Glomerular visceral epithelial cell (primary cell): ENCODE measurements at regions not wholly inside any gene's neighbourhood (a gene's known extent, or its start where the extent isn't known, plus 50 kb on each side); places are given as distances from the start of the nearest gene placed in this dataset.
"Not testable (repeated sequence)": the region's sequence is repeated elsewhere in the genome, so short reads cannot be mapped to it uniquely, and the experiment has no call there.

ENCODE experiments used
- DNase-seq: peaks from one replicate; pipeline ENCODE4 v3.0.0-alpha.2; 2016; ENCODE audit errors: extremely low spot score

DNA sequence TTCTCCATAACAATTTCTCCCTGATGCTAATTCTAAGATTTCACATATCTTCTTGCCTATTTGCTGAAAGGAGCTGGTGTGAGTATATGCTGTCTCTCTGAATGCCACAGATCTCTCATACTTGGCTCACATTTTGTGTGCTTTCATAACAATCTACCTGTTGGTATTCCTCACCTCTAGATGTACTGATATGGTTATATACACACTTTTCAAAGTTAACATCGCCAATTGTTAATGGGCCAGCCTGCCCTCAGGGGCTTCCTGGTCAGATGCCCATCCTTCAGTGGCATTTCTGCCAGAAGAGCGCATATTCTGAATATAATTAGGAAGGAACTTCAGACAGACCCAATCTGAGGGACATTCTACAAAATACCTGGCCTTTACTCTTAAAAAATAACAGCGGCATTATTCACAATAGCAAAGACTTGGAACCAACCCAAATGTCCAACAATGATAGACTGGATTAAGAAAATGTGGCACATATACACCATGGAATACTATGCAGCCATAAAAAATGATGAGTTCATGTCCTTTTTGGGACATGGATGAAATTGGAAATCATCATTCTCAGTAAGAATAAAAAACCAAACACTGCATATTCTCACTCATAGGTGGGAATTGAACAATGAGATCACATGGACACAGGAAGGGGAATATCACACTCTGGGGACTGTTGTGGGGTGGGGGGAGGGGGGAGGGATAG is 123.9 kb upstream of the FAT1 start:
- DNase-seq = not testable (repeated sequence)

DNA sequence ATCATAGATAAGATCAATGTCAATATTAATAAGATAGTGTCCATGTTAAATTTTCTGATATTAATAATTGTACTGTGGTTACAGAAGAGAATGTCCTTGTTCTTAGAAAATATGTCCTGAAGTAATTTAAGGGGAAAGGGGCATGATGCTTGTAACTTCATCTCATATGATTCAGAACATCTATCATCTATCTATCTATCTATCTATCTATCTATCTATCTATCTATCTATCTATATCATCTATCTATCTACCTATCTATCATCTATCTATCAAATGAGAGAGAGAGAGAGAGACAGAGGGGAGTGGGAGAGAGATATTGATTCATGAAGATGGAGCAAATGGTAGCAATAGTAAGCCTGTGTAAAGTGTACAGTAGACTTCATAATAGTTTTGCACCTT is 124.8 kb upstream of the FAT1 start:
- DNase-seq = no peak

- no peak for DNase-seq
Observed at GRCh38 chr4:186851291-186852072, 127.8 kb upstream of the FAT1 start.

DNA sequence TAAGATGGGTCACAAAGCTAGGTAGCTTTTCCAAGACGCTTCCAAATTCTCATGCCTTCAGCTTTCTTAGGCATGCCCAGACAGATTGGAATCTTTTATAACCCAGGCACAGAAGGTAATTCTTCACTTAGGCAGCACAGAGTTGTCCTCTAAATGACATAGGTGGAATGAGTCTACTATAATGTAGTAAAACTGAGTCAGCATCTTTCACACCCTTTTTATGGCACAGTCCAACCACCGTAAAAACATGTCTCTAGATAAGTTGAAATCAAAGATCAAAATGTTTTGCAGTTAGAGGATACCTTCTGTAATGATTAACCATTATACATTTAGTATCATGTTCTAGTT is 128.4 kb upstream of the FAT1 start:
- no peak for DNase-seq

DNA sequence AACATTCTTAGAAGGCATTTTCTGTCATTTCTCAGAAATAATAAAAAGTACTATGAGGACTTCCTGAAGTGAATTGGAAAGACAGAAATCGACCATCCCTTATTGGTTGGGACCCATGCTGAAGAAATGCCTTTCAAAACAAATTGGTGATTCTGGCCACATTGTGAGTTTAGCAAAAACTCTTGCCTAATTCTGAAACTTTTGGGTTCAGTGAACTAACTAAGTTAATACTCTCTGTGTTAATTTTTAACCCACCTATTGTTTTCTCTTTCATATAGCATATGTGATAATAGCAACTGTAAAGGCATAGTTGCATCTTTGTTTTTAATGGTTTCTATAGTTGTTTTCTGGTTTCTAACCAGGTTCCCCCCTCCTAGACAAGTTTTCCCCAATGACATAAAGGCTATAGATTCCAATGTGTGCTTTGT is 129.3 kb upstream of the FAT1 start:
- no peak for DNase-seq

- peak; percentile 61 for DNase-seq
Observed at GRCh38 chr4:186854256-186854655, 130.6 kb upstream of the FAT1 start.

DNA sequence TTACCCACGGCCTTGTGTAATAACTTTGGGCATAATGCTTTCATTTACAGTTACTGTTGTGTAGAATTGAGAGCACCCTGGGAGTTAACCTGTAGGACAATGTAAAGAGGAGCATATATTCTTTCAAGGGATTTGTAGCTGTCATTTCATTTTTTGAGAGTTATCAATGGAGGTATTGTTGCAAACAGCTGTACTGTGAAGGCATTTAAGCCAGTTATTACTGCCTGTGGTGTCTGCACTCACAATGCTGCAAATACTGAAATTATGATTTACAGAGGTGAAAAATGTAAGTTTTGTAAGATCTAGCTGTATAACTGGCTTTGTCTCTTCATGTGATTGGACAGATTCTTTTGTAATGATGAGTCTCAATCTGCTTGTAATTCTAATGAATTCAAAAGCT is 131.5 kb upstream of the FAT1 start:
- DNase-seq = no peak

- no peak for DNase-seq
Observed at GRCh38 chr4:186857793-186858192, 134.1 kb upstream of the FAT1 start.

GRCh38 chr4:186858355-186858754 is 134.7 kb upstream of the FAT1 start:
- no peak for DNase-seq

- DNase-seq = no peak
Observed at GRCh38 chr4:186859420-186859819, 135.8 kb upstream of the FAT1 start.

- DNase-seq = no peak
Observed at GRCh38 chr4:186861317-186861716, 137.7 kb upstream of the FAT1 start.

- no peak for DNase-seq
Observed at GRCh38 chr4:186871856-186872255, 148.2 kb upstream of the FAT1 start.

DNA sequence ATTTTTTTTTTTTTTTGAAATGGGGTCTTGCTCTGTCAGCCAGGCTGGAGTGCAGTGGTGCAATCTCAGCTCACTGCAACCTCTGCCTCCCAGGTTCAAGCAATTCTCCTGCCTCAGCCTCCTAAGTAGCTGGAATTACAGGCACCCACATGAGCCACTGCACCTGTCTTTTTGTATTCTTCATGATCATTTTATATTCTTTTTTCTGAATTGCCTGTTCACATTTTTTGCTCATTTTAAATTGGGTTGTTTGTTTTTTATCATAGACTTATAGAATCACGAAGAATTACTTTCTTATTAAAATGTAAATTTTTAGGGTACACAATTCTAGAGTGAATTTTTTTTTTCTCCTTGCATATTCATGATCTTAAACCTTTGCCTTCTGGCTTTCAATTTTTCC is 149.4 kb upstream of the FAT1 start:
- DNase-seq = not testable (repeated sequence)

GRCh38 chr4:186875476-186875875 is 151.8 kb upstream of the FAT1 start:
- DNase-seq = no peak

- DNase-seq = no peak
Observed at GRCh38 chr4:186876961-186877626, 153.4 kb upstream of the FAT1 start.

GRCh38 chr4:186878203-186878776 is 154.6 kb upstream of the FAT1 start:
- DNase-seq = no peak

GRCh38 chr4:186881521-186882220 is 158.0 kb upstream of the FAT1 start:
- peak; percentile 77 for DNase-seq

DNA sequence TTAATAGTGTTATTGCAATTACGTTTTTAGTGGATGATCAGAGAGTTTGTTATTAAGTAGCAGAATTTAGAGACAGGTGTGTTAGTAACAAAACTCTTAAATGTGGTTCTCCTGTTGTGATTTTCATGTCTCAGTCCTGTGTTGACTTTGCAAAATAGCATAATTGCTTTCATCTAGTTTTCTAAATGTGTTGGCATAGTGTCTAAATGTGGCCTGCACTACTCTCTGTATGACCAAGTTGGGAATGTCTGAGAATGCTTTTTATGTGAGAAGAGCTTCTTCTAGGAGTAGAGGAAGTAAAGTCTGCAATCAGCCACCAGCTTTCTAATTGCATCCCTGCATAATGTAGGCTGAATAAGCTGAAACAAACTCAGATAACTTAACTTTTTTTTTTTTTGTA is 158.6 kb upstream of the FAT1 start:
- DNase-seq = no peak

DNA sequence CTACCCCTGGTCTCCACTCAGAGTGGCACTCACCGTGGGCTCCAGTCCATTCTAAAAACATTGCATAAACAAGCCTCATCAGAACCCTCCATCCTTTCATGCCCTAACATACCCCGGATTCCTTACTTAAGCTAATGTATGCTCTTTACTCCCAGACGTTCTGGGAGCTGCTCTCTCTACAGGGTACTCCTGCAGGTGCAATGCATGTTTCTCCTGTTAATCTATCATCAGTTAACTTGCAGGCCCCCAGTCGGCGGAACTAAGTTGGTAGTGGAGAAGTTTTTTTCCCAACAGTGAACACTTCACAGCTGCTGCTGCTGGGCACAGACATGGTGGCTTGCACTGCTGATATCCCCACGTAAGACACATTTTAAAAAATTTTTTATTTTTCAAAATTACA is 161.6 kb upstream of the FAT1 start:
- DNase-seq = no peak

GRCh38 chr4:186886759-186887158 is 163.1 kb upstream of the FAT1 start:
- DNase-seq = no peak

- DNase-seq = peak; percentile 60
Observed at GRCh38 chr4:186887291-186887700, 163.6 kb upstream of the FAT1 start.

GRCh38 chr4:186887752-186888151 is 164.1 kb upstream of the FAT1 start:
- no peak for DNase-seq
